ENCODE measurements at regions not wholly inside any gene's neighbourhood (a gene's known extent, or its start where the extent isn't known, plus 50 kb on each side); places are given as distances from the start of the nearest gene placed in this dataset.

- Histone ChIP-seq H3K27me3 (ENCODE audit: insufficient read depth, low read length) (no peaks in the 10 kb centered on the region), H3K4me2 (ENCODE audit: insufficient read depth, low read length) (no peak overlapping the region), H3K27ac (ENCODE audit: low read depth, low read length) (no peak overlapping the region), H4K20me1 (ENCODE audit: insufficient read depth, low read length) (no peaks in the 10 kb centered on the region), H2AFZ (ENCODE audit: low read length) (no peak overlapping the region), H3K9me3 (ENCODE audit: low read depth, low read length) (no peaks in the 10 kb centered on the region), H3K4me3 (ENCODE audit: insufficient read depth, low read length) (no peak overlapping the region), H3K79me2 (ENCODE audit: insufficient read depth, low read length) (no peaks in the 10 kb centered on the region), H3K36me3 (ENCODE audit: insufficient read depth, low read length) (no peaks in the 10 kb centered on the region), H3K4me1 (ENCODE audit: insufficient read depth, low read length) (no peaks in the 10 kb centered on the region)
- no peak for DNase-seq (ENCODE audit: insufficient read length, low spot score, missing footprints)
- TF ChIP-seq CTCF (IDR thresholded peaks at IDR 0.05; ENCODE audit: extremely low read depth, low read depth, low read length) = no peak
Observed at GRCh38 chr9:11417782-11418181, 805.0 kb upstream of the PTPRD start.

GRCh38 chr9:11431490-11431889, 818.7 kb upstream of the PTPRD start:
- no peak overlapping the region for H3K4me3 ChIP-seq (ENCODE audit: insufficient read depth, low read length)
- H3K27me3 ChIP-seq (ENCODE audit: insufficient read depth, low read length) = no peaks in the 10 kb centered on the region
- H3K79me2 ChIP-seq (ENCODE audit: insufficient read depth, low read length) = no peaks in the 10 kb centered on the region
- DNase-seq (ENCODE audit: insufficient read length, low spot score, missing footprints) = no peak
- no peaks in the 10 kb centered on the region for H4K20me1 ChIP-seq (ENCODE audit: insufficient read depth, low read length)
- H3K27ac ChIP-seq (ENCODE audit: low read depth, low read length) = no peak overlapping the region
- H3K4me1 ChIP-seq (ENCODE audit: insufficient read depth, low read length) = no peaks in the 10 kb centered on the region
- H2AFZ ChIP-seq (ENCODE audit: low read length) = no peak overlapping the region
- no peak overlapping the region for H3K4me2 ChIP-seq (ENCODE audit: insufficient read depth, low read length)
- no peaks in the 10 kb centered on the region for H3K36me3 ChIP-seq (ENCODE audit: insufficient read depth, low read length)
- no peak for TF ChIP-seq CTCF (IDR thresholded peaks at IDR 0.05; ENCODE audit: extremely low read depth, low read depth, low read length)
- H3K9me3 ChIP-seq (ENCODE audit: low read depth, low read length) = peaks cover 1% of the 10 kb centered on the region

- no peak overlapping the region for H3K4me2 ChIP-seq (ENCODE audit: insufficient read depth, low read length)
- H3K79me2 ChIP-seq (ENCODE audit: insufficient read depth, low read length) = no peaks in the 10 kb centered on the region
- H4K20me1 ChIP-seq (ENCODE audit: insufficient read depth, low read length) = no peaks in the 10 kb centered on the region
- DNase-seq (ENCODE audit: insufficient read length, low spot score, missing footprints) = no peak
- no peak overlapping the region for H3K4me3 ChIP-seq (ENCODE audit: insufficient read depth, low read length)
- no peak for TF ChIP-seq CTCF (IDR thresholded peaks at IDR 0.05; ENCODE audit: extremely low read depth, low read depth, low read length)
- H3K27ac ChIP-seq (ENCODE audit: low read depth, low read length) = no peak overlapping the region
- no peaks in the 10 kb centered on the region for H3K4me1 ChIP-seq (ENCODE audit: insufficient read depth, low read length)
- H3K9me3 ChIP-seq (ENCODE audit: low read depth, low read length) = peaks cover 1% of the 10 kb centered on the region
- no peaks in the 10 kb centered on the region for H3K36me3 ChIP-seq (ENCODE audit: insufficient read depth, low read length)
- H2AFZ ChIP-seq (ENCODE audit: low read length) = no peak overlapping the region
- H3K27me3 ChIP-seq (ENCODE audit: insufficient read depth, low read length) = no peaks in the 10 kb centered on the region
Observed at GRCh38 chr9:11432361-11432760, 819.6 kb upstream of the PTPRD start.

- Histone ChIP-seq H3K4me2 (ENCODE audit: insufficient read depth, low read length) (no peak overlapping the region), H3K4me3 (ENCODE audit: insufficient read depth, low read length) (no peak overlapping the region), H3K27ac (ENCODE audit: low read depth, low read length) (no peak overlapping the region), H4K20me1 (ENCODE audit: insufficient read depth, low read length) (no peaks in the 10 kb centered on the region), H3K4me1 (ENCODE audit: insufficient read depth, low read length) (no peaks in the 10 kb centered on the region), H3K36me3 (ENCODE audit: insufficient read depth, low read length) (no peaks in the 10 kb centered on the region), H3K27me3 (ENCODE audit: insufficient read depth, low read length) (no peaks in the 10 kb centered on the region), H3K79me2 (ENCODE audit: insufficient read depth, low read length) (no peaks in the 10 kb centered on the region), H3K9me3 (ENCODE audit: low read depth, low read length) (no peaks in the 10 kb centered on the region), H2AFZ (ENCODE audit: low read length) (no peak overlapping the region)
- no peak for TF ChIP-seq CTCF (IDR thresholded peaks at IDR 0.05; ENCODE audit: extremely low read depth, low read depth, low read length)
- no peak for DNase-seq (ENCODE audit: insufficient read length, low spot score, missing footprints)
Observed at GRCh38 chr9:11443631-11444030, 830.8 kb upstream of the PTPRD start.

Data from osteoblast (primary cell).